Lower leg skin (tissue), 4 donors: ENCODE measurements at regions not wholly inside any gene's neighbourhood (a gene's known extent, or its start where the extent isn't known, plus 50 kb on each side); places are given as distances from the start of the nearest gene placed in this dataset.
"Not testable (repeated sequence)": the region's sequence is repeated elsewhere in the genome, so short reads cannot be mapped to it uniquely, and the experiment has no call there.

Experiments
- DNase-seq, 2 donors: peaks; one replicate each; pipeline ENCODE4 v3.0.0-alpha.2; 2019; ENCODE audit warnings: low spot score in 2 of 2
- H3K4me3 ChIP-seq: fragments of 200-600 bp; sonication (generic); 2 replicates; pipeline ENCODE4 v1.5.1; 2017; ENCODE audit warnings: mild to moderate bottlenecking, low read depth; ENCODE audit not compliant: poor library complexity, severe bottlenecking
- CTCF ChIP-seq, 3 donors: fragments of 450-650 bp; IDR thresholded peaks; one replicate each; pipeline ENCODE4 v1.5.1; 2016; ENCODE audit warnings: antibody characterized with exemption in 3 of 3, mild to moderate bottlenecking in 3 of 3, moderate library complexity in 2 of 3
- POLR2A ChIP-seq, 2 donors: fragments of 450-650 bp; IDR thresholded peaks; one replicate each; pipeline ENCODE4 v1.6.1; 2016 to 2017; ENCODE audit warnings: antibody characterized with exemption in 2 of 2, mild to moderate bottlenecking in 1 of 2, moderate library complexity in 1 of 2
- WGBS, 2 donors: methylation state at CpG; one replicate each; pipeline ENCODE4 v1.1.5; 2018; 5-methylcytosine and 5-hydroxymethylcytosine counted together
- intact Hi-C: fragments of 100-400 bp; cut with DNase I; formaldehyde crosslinking; loops from one replicate; pipeline ENCODE4 v1.15.0; 2023; ENCODE audit warnings: low total_unique reads

DNA sequence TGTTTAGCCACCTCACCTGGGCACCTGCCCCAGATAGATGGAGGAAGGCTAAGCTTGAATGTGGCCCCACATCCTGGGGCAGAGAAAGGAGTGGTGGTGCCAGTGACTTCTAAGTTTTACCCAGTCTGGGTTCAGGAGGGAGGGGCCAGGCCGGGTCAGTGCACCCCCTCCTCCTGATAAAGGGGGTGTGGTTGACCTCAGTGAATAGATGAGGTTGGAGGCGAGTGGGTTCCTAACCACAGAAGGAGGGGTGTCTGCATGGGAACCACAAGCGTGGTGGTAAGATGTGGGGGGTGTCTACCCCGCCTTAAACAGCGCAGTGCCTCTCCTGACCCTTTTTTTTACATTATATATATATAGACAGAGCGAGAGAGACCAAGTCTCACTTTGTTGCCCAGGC is 105.3 kb upstream of the KCTD7 start:
- TF ChIP-seq CTCF (IDR thresholded peaks at IDR 0.05) (no peak), POLR2A (IDR thresholded peaks at IDR 0.05) (no peak)
- 71 to 75% methylated on average over 6 of the region's 6 CpGs for WGBS, 2 donors

DNA sequence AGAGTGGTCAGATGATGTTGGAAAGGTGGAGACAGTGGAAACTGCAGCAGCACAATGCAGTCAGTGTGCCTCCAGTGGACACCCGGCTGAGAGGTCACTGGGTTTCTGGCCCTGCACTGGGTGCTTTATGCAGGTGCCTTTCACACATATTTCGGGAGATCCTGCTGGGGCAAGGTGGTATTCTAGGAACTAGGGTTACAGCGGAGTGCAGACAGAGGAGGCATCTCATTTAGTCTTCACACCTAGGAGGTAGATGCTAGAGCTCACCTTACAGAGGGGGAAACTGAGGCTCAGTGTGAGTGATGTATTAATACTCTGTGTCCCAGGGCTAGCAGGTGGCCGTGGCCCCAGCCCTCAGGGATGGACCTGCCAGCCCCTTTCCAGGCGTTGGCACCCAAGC is 103.9 kb upstream of the KCTD7 start:
- TF ChIP-seq POLR2A (IDR thresholded peaks at IDR 0.05) (no peak), CTCF (IDR thresholded peaks at IDR 0.05) (no peak)
- no peak for DNase-seq
- 82 to 90% methylated on average over 5 of the region's 5 CpGs for WGBS, 2 donors
- H3K4me3 ChIP-seq, result no peak overlapping the region
- intact Hi-C loops, result no loop called here

More for the DNA sequence above, 105.3 kb upstream of the KCTD7 start:
- no peak for DNase-seq
- intact Hi-C loops, result no loop called here
- no peak overlapping the region for H3K4me3 ChIP-seq

DNA sequence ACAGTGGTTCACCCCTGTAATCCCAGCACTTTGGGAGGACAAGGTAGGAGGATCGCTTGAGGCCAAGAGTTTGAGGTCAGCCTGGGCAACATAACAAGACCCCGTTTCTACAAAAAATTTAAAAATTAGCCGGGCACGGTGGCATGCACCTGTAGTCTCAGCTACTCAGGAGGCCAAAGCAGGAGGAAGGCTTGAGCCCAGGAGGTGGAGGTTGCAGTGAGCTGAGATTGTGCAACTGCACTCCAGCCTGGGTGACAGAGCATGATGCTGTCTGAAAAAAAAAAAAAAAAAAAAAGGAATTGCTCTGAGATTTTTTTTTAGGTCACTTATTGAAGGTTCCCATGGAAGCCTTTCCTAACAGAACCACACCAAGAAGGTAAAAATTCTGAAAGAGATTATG is 101.9 kb upstream of the KCTD7 start:
- 93 to 96% methylated on average over 4 of the region's 4 CpGs for WGBS, 2 donors
- DNase-seq, intact Hi-C loops, H3K4me3 ChIP-seq: not testable (repeated sequence)

- 95 to 98% methylated on average over 3 of the region's 3 CpGs for WGBS, 2 donors
- no peak overlapping the region for H3K4me3 ChIP-seq
- DNase-seq, result no peak
- no peak for TF ChIP-seq POLR2A (IDR thresholded peaks at IDR 0.05)
- no peak for TF ChIP-seq CTCF (IDR thresholded peaks at IDR 0.05)
- intact Hi-C loops, result no loop called here
These were observed 100.0 kb upstream of the KCTD7 start for GRCh38 chr7:66528652-66529051.

GRCh38 chr7:66529883-66530610 is 98.6 kb upstream of the KCTD7 start:
- 74 to 79% methylated on average over 16 of the region's 16 CpGs for WGBS, 2 donors
- intact Hi-C loops, result no loop called here
- no peak for DNase-seq
- no peak overlapping the region for H3K4me3 ChIP-seq
- no peak for TF ChIP-seq POLR2A (IDR thresholded peaks at IDR 0.05)
- TF ChIP-seq CTCF (IDR thresholded peaks at IDR 0.05), result no peak

- TF ChIP-seq POLR2A (IDR thresholded peaks at IDR 0.05) (no peak), CTCF (IDR thresholded peaks at IDR 0.05) (no peak)
- intact Hi-C loops, result no loop called here
- no peak overlapping the region for H3K4me3 ChIP-seq
- WGBS, 2 donors, result 90 to 93% methylated on average over 14 to 15 of the region's 15 CpGs
- no peak for DNase-seq
These were observed 93.0 kb upstream of the KCTD7 start for GRCh38 chr7:66535414-66536329.
